Cardiac fibroblast (primary cell): ENCODE measurements at regions not wholly inside any gene's neighbourhood (a gene's known extent, or its start where the extent isn't known, plus 50 kb on each side); places are given as distances from the start of the nearest gene placed in this dataset.

Source experiments
- DNase-seq, 2 donors: peaks; one replicate each; pipeline versions ENCODE4 v3.0.0 to v3.0.0-alpha.2; 2010; ENCODE audit warnings: low read depth in 2 of 2
- H3K4me3 ChIP-seq, 2 donors: replicated peaks in 1 of 2; 1 replicate in 1 of 2; 2 replicates in 1 of 2; pipeline ENCODE4 v1.5.1; 2011; ENCODE audit warnings: low read depth in 2 of 2, low read length in 2 of 2, mild to moderate bottlenecking in 2 of 2, moderate library complexity in 1 of 2
- TF ChIP-seq, protein P1 (sequence below): IDR thresholded peaks from one replicate; pipeline ENCODE4 v1.5.1; 2011; ENCODE audit warnings: low read depth, mild to moderate bottlenecking, low read length, inconsistent platforms

- no peak for DNase-seq
- H3K4me3 ChIP-seq = no peak overlapping the region
- TF ChIP-seq, protein P1, sequence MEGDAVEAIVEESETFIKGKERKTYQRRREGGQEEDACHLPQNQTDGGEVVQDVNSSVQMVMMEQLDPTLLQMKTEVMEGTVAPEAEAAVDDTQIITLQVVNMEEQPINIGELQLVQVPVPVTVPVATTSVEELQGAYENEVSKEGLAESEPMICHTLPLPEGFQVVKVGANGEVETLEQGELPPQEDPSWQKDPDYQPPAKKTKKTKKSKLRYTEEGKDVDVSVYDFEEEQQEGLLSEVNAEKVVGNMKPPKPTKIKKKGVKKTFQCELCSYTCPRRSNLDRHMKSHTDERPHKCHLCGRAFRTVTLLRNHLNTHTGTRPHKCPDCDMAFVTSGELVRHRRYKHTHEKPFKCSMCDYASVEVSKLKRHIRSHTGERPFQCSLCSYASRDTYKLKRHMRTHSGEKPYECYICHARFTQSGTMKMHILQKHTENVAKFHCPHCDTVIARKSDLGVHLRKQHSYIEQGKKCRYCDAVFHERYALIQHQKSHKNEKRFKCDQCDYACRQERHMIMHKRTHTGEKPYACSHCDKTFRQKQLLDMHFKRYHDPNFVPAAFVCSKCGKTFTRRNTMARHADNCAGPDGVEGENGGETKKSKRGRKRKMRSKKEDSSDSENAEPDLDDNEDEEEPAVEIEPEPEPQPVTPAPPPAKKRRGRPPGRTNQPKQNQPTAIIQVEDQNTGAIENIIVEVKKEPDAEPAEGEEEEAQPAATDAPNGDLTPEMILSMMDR = no peak
These were observed 232.3 kb downstream of the QKI start for GRCh38 chr6:163646866-163647265.

GRCh38 chr6:163646133-163646532 is 231.6 kb downstream of the QKI start:
- TF ChIP-seq, protein P1 = no peak
- H3K4me3 ChIP-seq = no peak overlapping the region
- DNase-seq = no peak

DNA sequence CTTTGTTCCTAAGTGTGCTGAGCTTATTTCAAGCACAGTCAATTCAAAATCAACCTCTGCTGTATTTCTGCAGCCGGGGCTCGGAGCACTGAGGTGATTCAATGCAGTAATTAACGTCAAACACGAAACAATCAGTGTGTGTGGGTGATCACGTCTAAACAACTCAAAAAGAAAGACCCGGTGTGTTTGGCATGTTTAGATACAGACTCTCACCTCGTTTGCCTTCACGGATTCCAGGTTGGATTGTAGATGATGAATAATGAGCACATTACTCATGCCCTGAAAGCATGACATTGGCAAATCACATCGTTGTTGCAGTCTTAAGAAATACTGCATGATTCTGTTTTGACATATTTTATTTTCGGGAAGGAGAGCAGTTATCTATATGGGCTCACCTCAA is 231.0 kb downstream of the QKI start:
- TF ChIP-seq, protein P1 = no peak
- DNase-seq = no peak

DNA sequence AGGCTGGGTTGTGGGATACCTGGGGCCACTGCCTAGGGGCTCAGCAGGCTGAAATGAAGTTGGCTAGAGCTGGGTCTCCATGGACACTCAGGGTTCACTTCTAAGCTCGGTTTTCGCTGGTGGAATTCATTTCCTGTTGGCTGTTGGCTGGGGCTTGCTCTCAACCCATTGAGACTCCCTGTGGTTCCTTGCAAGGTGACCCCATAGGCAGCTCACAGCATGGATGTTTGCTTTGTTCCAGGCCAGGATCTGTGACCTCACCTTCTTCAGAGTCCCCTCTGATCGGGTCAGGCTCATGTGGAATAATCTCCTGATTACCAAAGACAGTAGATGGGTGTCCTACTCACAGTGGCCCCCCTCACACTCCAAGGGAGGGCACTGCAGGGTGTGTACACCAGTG is 229.3 kb downstream of the QKI start:
- TF ChIP-seq, protein P1 = no peak
- no peak overlapping the region for H3K4me3 ChIP-seq

More for the DNA sequence above, 231.0 kb downstream of the QKI start:
- no peak overlapping the region for H3K4me3 ChIP-seq

DNA sequence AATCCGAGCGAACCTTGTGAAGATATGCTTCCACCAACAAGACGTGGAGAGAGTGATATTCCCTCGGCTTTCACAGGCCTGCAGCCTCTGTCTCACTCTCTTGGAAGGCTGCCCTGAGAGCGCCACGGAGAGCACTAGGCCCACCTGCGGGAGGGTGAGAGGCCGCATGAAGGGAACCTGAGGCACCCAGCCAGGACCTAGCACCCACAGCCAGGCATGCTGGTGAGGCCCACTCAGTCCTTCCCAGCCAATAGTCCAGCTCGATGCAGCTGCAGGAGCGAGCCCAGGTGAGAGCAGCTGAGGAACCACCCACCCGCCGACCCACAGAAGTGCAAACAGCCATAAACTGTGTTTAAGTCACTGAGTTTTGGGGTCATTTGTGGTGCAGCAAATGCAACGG is 227.2 kb downstream of the QKI start:
- TF ChIP-seq, protein P1 = no peak
- no peak for DNase-seq

More for the DNA sequence above, 229.3 kb downstream of the QKI start:
- no peak for DNase-seq

GRCh38 chr6:163640641-163641040 is 226.1 kb downstream of the QKI start:
- TF ChIP-seq, protein P1 = no peak
- no peak for DNase-seq
- no peak overlapping the region for H3K4me3 ChIP-seq

More for the DNA sequence above, 227.2 kb downstream of the QKI start:
- H3K4me3 ChIP-seq = no peak overlapping the region

DNA sequence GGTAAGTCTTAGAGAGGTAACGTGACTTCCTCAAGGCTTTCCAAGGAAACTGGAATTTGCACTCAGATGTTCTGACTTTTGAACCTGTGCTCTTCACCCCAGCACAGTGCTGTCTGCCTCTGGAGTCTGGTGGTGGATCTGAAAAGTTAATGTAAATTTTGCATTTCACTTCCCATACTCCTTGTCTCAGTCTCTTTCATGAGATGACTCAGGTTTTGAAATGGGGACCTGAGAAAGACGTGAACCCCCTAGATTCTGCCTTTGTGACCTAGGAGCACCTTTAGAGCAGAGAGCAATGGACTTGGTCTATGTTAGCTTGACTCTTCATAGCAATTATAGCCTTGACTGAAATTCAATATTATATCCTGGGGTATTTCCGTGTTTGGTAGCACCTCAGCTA is 223.0 kb downstream of the QKI start:
- H3K4me3 ChIP-seq = no peak overlapping the region
- TF ChIP-seq, protein P1 = no peak
- DNase-seq = no peak
